ENCODE measurements at regions not wholly inside any gene's neighbourhood (a gene's known extent, or its start where the extent isn't known, plus 50 kb on each side); places are given as distances from the start of the nearest gene placed in this dataset.

DNA sequence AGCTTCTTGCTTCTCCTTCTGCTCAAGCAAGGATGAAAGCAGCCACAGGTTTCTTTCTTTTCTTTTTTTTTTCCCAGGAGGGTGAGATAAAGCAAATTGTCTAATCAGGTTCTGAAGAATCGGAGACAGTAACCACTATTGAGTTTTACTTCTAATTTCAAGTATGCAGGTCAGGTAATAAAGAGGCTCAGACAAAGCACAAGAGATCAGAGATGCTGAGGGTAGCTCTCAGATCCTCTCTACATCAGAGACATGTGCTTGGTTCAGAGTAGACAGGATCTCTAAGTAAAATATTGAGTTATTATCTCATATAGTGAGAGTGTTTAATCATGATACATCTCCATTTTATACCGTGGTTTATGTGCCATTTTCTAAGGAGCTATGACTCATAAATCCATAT lies 168.5 kb downstream of the NFKBIZ start (continued):
- TF ChIP-seq ZNF407 (CRISPR knock-in tag; IDR thresholded peaks at IDR 0.05; ENCODE audit: not compliant biosample characterization) (no peak), TBX3 (IDR thresholded peaks at IDR 0.05; ENCODE audit: borderline replicate concordance) (no peak), EHMT2 (IDR thresholded peaks at IDR 0.05; ENCODE audit: borderline replicate concordance, low read depth, low read length) (no peak), ZBTB46 (CRISPR knock-in tag; IDR thresholded peaks at IDR 0.05; ENCODE audit: borderline replicate concordance) (no peak)
